ENCODE measurements at regions not wholly inside any gene's neighbourhood (a gene's known extent, or its start where the extent isn't known, plus 50 kb on each side); places are given as distances from the start of the nearest gene placed in this dataset.

GRCh38 chr9:2568689-2569088 is 52.9 kb upstream of the VLDLR start:
- peaks cover 17% of the 10 kb centered on the region for H3K4me1 Mint-ChIP-seq (ENCODE audit: unreplicated experiment)
- H3K9me3 Mint-ChIP-seq (ENCODE audit: unreplicated experiment): peaks cover 3% of the 10 kb centered on the region
- no peak for DNase-seq (ENCODE audit: extremely low spot score, unreplicated experiment)
- TF ChIP-seq CTCF (IDR thresholded peaks at IDR 0.05): no peak
- H3K27me3 Mint-ChIP-seq (ENCODE audit: unreplicated experiment): no peaks in the 10 kb centered on the region
- no peaks in the 10 kb centered on the region for H3K36me3 Mint-ChIP-seq (ENCODE audit: unreplicated experiment)
- H3K27ac Mint-ChIP-seq (ENCODE audit: unreplicated experiment): no peak overlapping the region
- H3K4me3 Mint-ChIP-seq (ENCODE audit: unreplicated experiment): no peak overlapping the region

- DNase-seq (ENCODE audit: extremely low spot score, unreplicated experiment): no peak
- no peaks in the 10 kb centered on the region for H3K27me3 Mint-ChIP-seq (ENCODE audit: unreplicated experiment)
- TF ChIP-seq CTCF (IDR thresholded peaks at IDR 0.05): no peak
- H3K4me3 Mint-ChIP-seq (ENCODE audit: unreplicated experiment): no peak overlapping the region
- no peaks in the 10 kb centered on the region for H3K36me3 Mint-ChIP-seq (ENCODE audit: unreplicated experiment)
- H3K27ac Mint-ChIP-seq (ENCODE audit: unreplicated experiment): peak overlapping the region; percentile 64
- peaks cover 21% of the 10 kb centered on the region for H3K4me1 Mint-ChIP-seq (ENCODE audit: unreplicated experiment)
- H3K9me3 Mint-ChIP-seq (ENCODE audit: unreplicated experiment): peaks cover 3% of the 10 kb centered on the region
Observed at GRCh38 chr9:2570615-2571479, 50.7 kb upstream of the VLDLR start.

Data from osteocyte (in vitro differentiated cells).